Suprapubic skin (tissue), 4 donors: ENCODE measurements at regions not wholly inside any gene's neighbourhood (a gene's known extent, or its start where the extent isn't known, plus 50 kb on each side); places are given as distances from the start of the nearest gene placed in this dataset.
"Not testable (repeated sequence)": the region's sequence is repeated elsewhere in the genome, so short reads cannot be mapped to it uniquely, and the experiment has no call there.

ENCODE experiments used
- EP300 ChIP-seq: sonication (generic); formaldehyde crosslinking; IDR thresholded peaks from one replicate; pipeline ENCODE4 v1.6.1; 2017; ENCODE audit warnings: antibody characterized with exemption
- POLR2A ChIP-seq, 2 donors: fragments of 450-650 bp; IDR thresholded peaks; one replicate each; pipeline ENCODE4 v1.6.1; 2017; ENCODE audit warnings: antibody characterized with exemption in 2 of 2, mild to moderate bottlenecking in 2 of 2, moderate library complexity in 2 of 2
- POLR2AphosphoS5 ChIP-seq, 3 donors: sonication (generic); formaldehyde crosslinking; IDR thresholded peaks; one replicate each; pipeline ENCODE4 v1.6.1; 2017; ENCODE audit warnings: antibody characterized with exemption in 3 of 3
- TF ChIP-seq, protein P1 (sequence below), 2 donors: fragments of 200-600 bp in 1 of 2; fragments of 450-650 bp in 1 of 2; sonication (generic) in 1 of 2; IDR thresholded peaks; one replicate each; pipeline ENCODE4 v1.5.1; 2016 to 2019; ENCODE audit warnings: antibody characterized with exemption in 2 of 2, mild to moderate bottlenecking in 1 of 2, moderate library complexity in 1 of 2

DNA sequence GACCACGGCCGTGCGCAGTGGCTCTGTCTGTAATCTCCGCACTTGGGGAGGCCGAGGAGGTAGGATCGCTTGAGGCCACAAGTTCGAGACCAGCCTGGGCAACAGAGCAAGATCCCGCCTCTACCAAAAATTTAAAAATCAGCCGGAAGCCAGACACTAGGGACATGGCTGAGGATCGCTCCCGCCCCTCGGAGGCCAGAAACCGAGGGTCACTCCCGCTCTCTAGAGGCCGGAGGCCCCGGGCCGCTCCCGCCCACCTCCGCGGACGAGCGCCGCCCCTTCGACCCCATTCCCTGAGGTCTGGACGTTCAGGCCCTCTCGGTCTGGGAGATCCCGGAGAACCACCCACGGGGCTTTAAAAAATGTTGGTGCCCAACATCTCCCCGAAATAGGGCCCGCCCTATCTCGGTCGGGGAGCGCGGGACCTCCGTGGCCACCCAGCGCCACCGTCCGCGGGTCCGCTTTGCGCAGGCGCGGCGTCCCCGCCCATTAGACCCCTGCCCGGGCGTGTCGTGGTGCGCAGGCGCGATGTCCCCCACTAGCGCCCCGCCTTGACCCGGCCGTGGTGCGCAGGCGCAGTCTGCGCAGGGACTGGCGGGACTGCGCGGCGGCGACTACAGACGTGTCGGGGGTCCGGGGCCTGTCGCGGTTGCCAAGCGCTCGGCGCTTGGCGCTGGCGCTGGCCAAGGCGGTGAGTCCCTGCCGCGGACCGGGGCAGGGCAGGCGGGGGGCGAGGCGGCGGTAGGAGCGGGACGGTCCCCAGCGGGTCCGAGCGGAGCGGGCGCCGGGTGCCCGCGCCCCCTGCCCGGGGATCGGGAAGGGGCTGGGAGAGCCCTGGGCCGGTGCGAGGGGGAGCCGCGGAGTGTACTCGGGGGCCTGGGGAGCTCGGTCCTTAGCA, 63.1 kb upstream of the MUC20 start:
- TF ChIP-seq, protein P1, sequence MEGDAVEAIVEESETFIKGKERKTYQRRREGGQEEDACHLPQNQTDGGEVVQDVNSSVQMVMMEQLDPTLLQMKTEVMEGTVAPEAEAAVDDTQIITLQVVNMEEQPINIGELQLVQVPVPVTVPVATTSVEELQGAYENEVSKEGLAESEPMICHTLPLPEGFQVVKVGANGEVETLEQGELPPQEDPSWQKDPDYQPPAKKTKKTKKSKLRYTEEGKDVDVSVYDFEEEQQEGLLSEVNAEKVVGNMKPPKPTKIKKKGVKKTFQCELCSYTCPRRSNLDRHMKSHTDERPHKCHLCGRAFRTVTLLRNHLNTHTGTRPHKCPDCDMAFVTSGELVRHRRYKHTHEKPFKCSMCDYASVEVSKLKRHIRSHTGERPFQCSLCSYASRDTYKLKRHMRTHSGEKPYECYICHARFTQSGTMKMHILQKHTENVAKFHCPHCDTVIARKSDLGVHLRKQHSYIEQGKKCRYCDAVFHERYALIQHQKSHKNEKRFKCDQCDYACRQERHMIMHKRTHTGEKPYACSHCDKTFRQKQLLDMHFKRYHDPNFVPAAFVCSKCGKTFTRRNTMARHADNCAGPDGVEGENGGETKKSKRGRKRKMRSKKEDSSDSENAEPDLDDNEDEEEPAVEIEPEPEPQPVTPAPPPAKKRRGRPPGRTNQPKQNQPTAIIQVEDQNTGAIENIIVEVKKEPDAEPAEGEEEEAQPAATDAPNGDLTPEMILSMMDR (IDR thresholded peaks at IDR 0.05) = not testable (repeated sequence)
- not testable (repeated sequence) for TF ChIP-seq EP300; POLR2A (IDR thresholded peaks at IDR 0.05); POLR2AphosphoS5 (IDR thresholded peaks at IDR 0.05)
